Panc1 (cell line): ENCODE measurements at regions not wholly inside any gene's neighbourhood (a gene's known extent, or its start where the extent isn't known, plus 50 kb on each side); places are given as distances from the start of the nearest gene placed in this dataset.

Experiments
- ATAC-seq: fragments of 200-7000 bp; cut with Tn5 transposase; 2 replicates; pipeline ENCODE4 v1.9.1; 2020; ENCODE audit warnings: mild to moderate bottlenecking, moderate library complexity
- BruUV-seq: library from RNA; stranded (reverse); fragments of 400-500 nt; replicated peaks from 2 replicates; lab custom pipeline; 2021; lab: Mats Ljungman, UMichigan
- CTCF ChIA-PET: fragments of 300-600 bp; sonication (Branson Sonifier 250); formaldehyde crosslinking; loops from one replicate; lab custom pipeline; 2022; ENCODE audit warnings: antibody characterized with exemption; lab: Charles Lee
- POLR2A ChIA-PET: fragments of 300-600 bp; sonication (Branson Sonifier 250); formaldehyde crosslinking; loops from one replicate; lab custom pipeline; 2022; ENCODE audit warnings: antibody characterized with exemption; lab: Charles Lee
- DNase-seq: peaks from one replicate; pipeline ENCODE4 v3.0.0-alpha.2; 2010; ENCODE audit warnings: low read depth, low spot score
- H3K27ac ChIP-seq: 2 replicates; pipeline ENCODE4 v1.5.1; 2011; ENCODE audit warnings: mild to moderate bottlenecking, low read length, inconsistent platforms
- H3K27me3 ChIP-seq: fragments of 200-500 bp; sonication (Bioruptor generic); 2 replicates; pipeline ENCODE4 v1.6.0; 2014; ENCODE audit warnings: low read length, inconsistent platforms; ENCODE audit not compliant: control insufficient read depth, insufficient read depth
- H3K36me3 ChIP-seq: fragments of 200-500 bp; sonication (Bioruptor generic); 2 replicates; pipeline ENCODE4 v1.5.1; 2014; ENCODE audit warnings: inconsistent platforms, mild to moderate bottlenecking, low read length, moderate library complexity; ENCODE audit not compliant: control insufficient read depth, insufficient read depth
- H3K4me1 ChIP-seq: 2 replicates; pipeline ENCODE4 v1.5.1; 2011; ENCODE audit warnings: inconsistent platforms, mild to moderate bottlenecking, low read length, moderate library complexity; ENCODE audit not compliant: control insufficient read depth, insufficient read depth
- H3K4me3 ChIP-seq, 2 experiments: 2 replicates each; pipeline ENCODE4 v1.5.1; 2011 to 2012; ENCODE audit warnings: low read depth in 2 of 2, low read length in 2 of 2, mild to moderate bottlenecking in 2 of 2, inconsistent platforms in 1 of 2, moderate library complexity in 1 of 2
- H3K9me3 ChIP-seq: fragments of 200-500 bp; sonication (Bioruptor generic); 2 replicates; pipeline ENCODE4 v1.5.1; 2014; ENCODE audit warnings: low read depth, mild to moderate bottlenecking, inconsistent platforms, low read length, moderate library complexity; ENCODE audit not compliant: control insufficient read depth, insufficient read depth
- POLR2AphosphoS5 ChIP-seq: IDR thresholded peaks from 2 replicates; pipeline ENCODE4 v1.6.1; 2012; ENCODE audit warnings: mild to moderate bottlenecking, low read depth, low read length, moderate library complexity
- REST ChIP-seq, 2 experiments: IDR thresholded peaks; 2 replicates each; pipeline ENCODE4 v1.6.1; 2011 to 2012; ENCODE audit warnings: low read depth in 2 of 2, control low read depth in 1 of 2, low read length in 1 of 2, mild to moderate bottlenecking in 1 of 2, moderate library complexity in 1 of 2; ENCODE audit not compliant: insufficient read depth in 1 of 2
- SIN3A ChIP-seq: IDR thresholded peaks from 2 replicates; pipeline ENCODE4 v1.6.1; 2012; ENCODE audit warnings: low read depth, mild to moderate bottlenecking, low read length, moderate library complexity, borderline replicate concordance; ENCODE audit not compliant: insufficient read depth
- TCF7L2 ChIP-seq: IDR thresholded peaks from 2 replicates; pipeline ENCODE4 v1.6.1; 2011; ENCODE audit warnings: mild to moderate bottlenecking, low read depth, low read length, inconsistent platforms
- in situ Hi-C: cut with HindIII; loops from 2 replicates; pipeline ENCODE4 v1.10.0; 2016; ENCODE audit warnings: low sequenced_read_pairs, low pct_unique_long_range_greater_than_20kb
- intact Hi-C: fragments of 100-400 bp; cut with micrococcal nuclease; formaldehyde crosslinking; loops from one replicate; pipeline ENCODE4 v1.10.0; 2022; ENCODE audit not compliant: unreplicated experiment
- TF ChIP-seq, protein P1 (sequence below): fragments of 450-650 bp; IDR thresholded peaks from 2 replicates; pipeline ENCODE4 v1.5.1; 2017; ENCODE audit warnings: mild to moderate bottlenecking

GRCh38 chr9:108219664-108220063, 636.1 kb downstream of the ACTL7B start:
- no peak for ATAC-seq
- no peaks in the 10 kb centered on the region for H3K4me1 ChIP-seq
- H3K27ac ChIP-seq: no peak overlapping the region
- TF ChIP-seq TCF7L2: no peak
- TF ChIP-seq REST (IDR thresholded peaks at IDR 0.05; ENCODE audit: insufficient read depth in 1 of 2, low read depth in 2 of 2, low read length in 1 of 2): no peak
- no peak for TF ChIP-seq SIN3A
- no peak for TF ChIP-seq POLR2AphosphoS5
- TF ChIP-seq, protein P1, sequence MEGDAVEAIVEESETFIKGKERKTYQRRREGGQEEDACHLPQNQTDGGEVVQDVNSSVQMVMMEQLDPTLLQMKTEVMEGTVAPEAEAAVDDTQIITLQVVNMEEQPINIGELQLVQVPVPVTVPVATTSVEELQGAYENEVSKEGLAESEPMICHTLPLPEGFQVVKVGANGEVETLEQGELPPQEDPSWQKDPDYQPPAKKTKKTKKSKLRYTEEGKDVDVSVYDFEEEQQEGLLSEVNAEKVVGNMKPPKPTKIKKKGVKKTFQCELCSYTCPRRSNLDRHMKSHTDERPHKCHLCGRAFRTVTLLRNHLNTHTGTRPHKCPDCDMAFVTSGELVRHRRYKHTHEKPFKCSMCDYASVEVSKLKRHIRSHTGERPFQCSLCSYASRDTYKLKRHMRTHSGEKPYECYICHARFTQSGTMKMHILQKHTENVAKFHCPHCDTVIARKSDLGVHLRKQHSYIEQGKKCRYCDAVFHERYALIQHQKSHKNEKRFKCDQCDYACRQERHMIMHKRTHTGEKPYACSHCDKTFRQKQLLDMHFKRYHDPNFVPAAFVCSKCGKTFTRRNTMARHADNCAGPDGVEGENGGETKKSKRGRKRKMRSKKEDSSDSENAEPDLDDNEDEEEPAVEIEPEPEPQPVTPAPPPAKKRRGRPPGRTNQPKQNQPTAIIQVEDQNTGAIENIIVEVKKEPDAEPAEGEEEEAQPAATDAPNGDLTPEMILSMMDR: no peak
- in situ Hi-C loops: no loop called here
- intact Hi-C loops: no loop called here
- DNase-seq: no peak
- H3K4me3 ChIP-seq: no peak overlapping the region
- H3K27me3 ChIP-seq: no peaks in the 10 kb centered on the region
- H3K9me3 ChIP-seq: no peaks in the 10 kb centered on the region
- no TSS peak for BruUV-seq
- ChIA-PET POLR2A (no interaction called here), CTCF (no interaction called here)
- no peaks in the 10 kb centered on the region for H3K36me3 ChIP-seq

- intact Hi-C loops: no loop called here
- no peak overlapping the region for H3K4me3 ChIP-seq
- ChIA-PET POLR2A (no interaction called here), CTCF (no interaction called here)
- no peaks in the 10 kb centered on the region for H3K4me1 ChIP-seq
- H3K27ac ChIP-seq: no peak overlapping the region
- TF ChIP-seq TCF7L2 (no peak), POLR2AphosphoS5 (no peak), REST (IDR thresholded peaks at IDR 0.05; ENCODE audit: insufficient read depth in 1 of 2, low read depth in 2 of 2, low read length in 1 of 2) (no peak), SIN3A (no peak)
- TF ChIP-seq, protein P1: no peak
- in situ Hi-C loops: no loop called here
- no peaks in the 10 kb centered on the region for H3K27me3 ChIP-seq
- DNase-seq: no peak
- H3K36me3 ChIP-seq: no peaks in the 10 kb centered on the region
- no TSS peak for BruUV-seq
- no peaks in the 10 kb centered on the region for H3K9me3 ChIP-seq
- no peak for ATAC-seq
Observed at GRCh38 chr9:108217431-108218349, 638.1 kb downstream of the ACTL7B start.
